DND-41 (cell line): ENCODE measurements at regions not wholly inside any gene's neighbourhood (a gene's known extent, or its start where the extent isn't known, plus 50 kb on each side); places are given as distances from the start of the nearest gene placed in this dataset.

ENCODE experiments used
- ATAC-seq: fragments of 200-7000 bp; cut with Tn5 transposase; 3 replicates; pipeline ENCODE4 v1.9.1; 2021; ENCODE audit warnings: low read depth; ENCODE audit not compliant: insufficient read depth
- DNase-seq: peaks from one replicate; pipeline ENCODE4 v3.0.0-alpha.2; 2020
- H2AFZ ChIP-seq: 2 replicates; pipeline ENCODE4 v1.6.0; 2012; ENCODE audit warnings: low read depth, low read length
- H3K27ac ChIP-seq: 2 replicates; pipeline ENCODE4 v1.5.1; 2012; ENCODE audit warnings: low read length, inconsistent platforms
- H3K27me3 ChIP-seq: fragments of 200-600 bp; sonication (generic); 2 replicates; pipeline ENCODE4 v1.6.0; 2012; ENCODE audit warnings: low read length, mild to moderate bottlenecking, inconsistent platforms; ENCODE audit not compliant: insufficient read depth, poor library complexity
- H3K36me3 ChIP-seq: 2 replicates; pipeline ENCODE4 v1.5.1; 2012; ENCODE audit warnings: low read length, inconsistent platforms; ENCODE audit not compliant: insufficient read depth
- H3K4me1 ChIP-seq: 2 replicates; pipeline ENCODE4 v1.5.1; 2012; ENCODE audit warnings: mild to moderate bottlenecking, low read length; ENCODE audit not compliant: insufficient read depth
- H3K4me2 ChIP-seq: 2 replicates; pipeline ENCODE4 v1.6.0; 2012; ENCODE audit warnings: mild to moderate bottlenecking, moderate library complexity, low read length, inconsistent platforms; ENCODE audit not compliant: insufficient read depth
- H3K4me3 ChIP-seq, 2 experiments: fragments of 200-600 bp in 1 of 2; shearing (Covaris generic) in 1 of 2; 2 replicates each; pipeline ENCODE4 v1.5.1; 2012 to 2016; ENCODE audit warnings: inconsistent platforms in 2 of 2, low read length in 2 of 2, mild to moderate bottlenecking in 2 of 2, low read depth in 1 of 2, moderate library complexity in 1 of 2
- H3K79me2 ChIP-seq: 2 replicates; pipeline ENCODE4 v1.6.0; 2012; ENCODE audit warnings: low read length, inconsistent platforms; ENCODE audit not compliant: insufficient read depth
- H3K9ac ChIP-seq: 2 replicates; pipeline ENCODE4 v1.6.0; 2012; ENCODE audit warnings: low read depth, mild to moderate bottlenecking, inconsistent platforms, low read length, moderate library complexity
- H3K9me3 ChIP-seq: 2 replicates; pipeline ENCODE4 v1.5.1; 2012; ENCODE audit warnings: low read length, moderate library complexity, mild to moderate bottlenecking, inconsistent platforms; ENCODE audit not compliant: insufficient read depth, severe bottlenecking
- H4K20me1 ChIP-seq: 2 replicates; pipeline ENCODE4 v1.6.0; 2012; ENCODE audit warnings: low read length; ENCODE audit not compliant: insufficient read depth
- EZH2 ChIP-seq: IDR thresholded peaks from 3 replicates; pipeline ENCODE4 v1.6.1; 2012; ENCODE audit warnings: borderline replicate concordance, low read depth, mild to moderate bottlenecking, moderate library complexity, low read length, inconsistent platforms; ENCODE audit not compliant: severe bottlenecking
- TF ChIP-seq, protein P1 (sequence below): IDR thresholded peaks from 2 replicates; pipeline ENCODE4 v1.5.1; 2012; ENCODE audit warnings: borderline replicate concordance, low read length, moderate library complexity, mild to moderate bottlenecking; ENCODE audit not compliant: poor library complexity, severe bottlenecking; ENCODE audit errors: extremely low read depth

DNA sequence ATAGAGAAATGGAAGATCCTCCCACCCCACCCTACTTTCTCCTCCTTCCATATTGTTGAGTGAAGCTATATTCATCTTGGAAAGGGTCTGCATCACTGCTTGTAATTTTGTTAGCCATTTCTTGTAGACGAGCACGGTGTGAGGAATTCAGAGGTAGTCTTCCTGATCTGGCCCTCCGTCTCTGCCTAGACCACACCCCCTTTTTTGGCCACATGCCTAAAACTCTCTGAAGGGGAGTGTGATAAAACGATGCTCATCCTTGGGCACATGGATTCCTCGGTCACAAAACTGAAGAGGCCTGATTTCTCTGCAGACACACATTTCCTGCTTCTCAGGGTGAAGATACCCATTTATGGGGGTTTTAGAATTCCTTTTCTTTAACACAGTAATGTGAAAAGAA lies 182.8 kb downstream of the LARP7 start:
- ATAC-seq (no peak), DNase-seq (no peak)

DNA sequence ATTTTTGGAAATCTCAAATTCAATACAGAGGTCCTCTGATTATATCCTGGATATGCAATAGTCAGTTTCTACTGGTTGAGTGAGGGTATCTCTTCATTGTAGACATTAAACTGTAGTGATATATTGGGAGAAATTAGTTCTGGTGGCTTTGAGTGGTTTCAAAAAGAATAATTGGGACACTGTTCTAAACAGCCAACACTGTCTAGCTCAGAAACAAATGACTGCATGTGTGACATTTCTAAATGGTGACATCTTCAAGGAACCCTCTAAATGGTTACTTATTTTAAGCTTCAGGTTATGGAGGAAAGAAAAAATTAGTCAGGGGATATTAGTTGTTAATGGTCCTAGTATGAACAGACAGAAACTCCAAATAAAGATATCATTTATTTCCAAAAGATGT lies 186.2 kb downstream of the LARP7 start:
- Histone ChIP-seq H2AFZ (no peak overlapping the region), H3K36me3 (no peaks in the 10 kb centered on the region), H3K4me2 (no peak overlapping the region), H3K4me3 (no peak overlapping the region), H4K20me1 (no peaks in the 10 kb centered on the region), H3K9me3 (no peaks in the 10 kb centered on the region), H3K27ac (no peak overlapping the region), H3K79me2 (no peaks in the 10 kb centered on the region), H3K4me1 (no peaks in the 10 kb centered on the region), H3K27me3 (peaks cover 5% of the 10 kb centered on the region), H3K9ac (no peak overlapping the region)
- ATAC-seq, result no peak
- no peak for DNase-seq
- TF ChIP-seq, protein P1, sequence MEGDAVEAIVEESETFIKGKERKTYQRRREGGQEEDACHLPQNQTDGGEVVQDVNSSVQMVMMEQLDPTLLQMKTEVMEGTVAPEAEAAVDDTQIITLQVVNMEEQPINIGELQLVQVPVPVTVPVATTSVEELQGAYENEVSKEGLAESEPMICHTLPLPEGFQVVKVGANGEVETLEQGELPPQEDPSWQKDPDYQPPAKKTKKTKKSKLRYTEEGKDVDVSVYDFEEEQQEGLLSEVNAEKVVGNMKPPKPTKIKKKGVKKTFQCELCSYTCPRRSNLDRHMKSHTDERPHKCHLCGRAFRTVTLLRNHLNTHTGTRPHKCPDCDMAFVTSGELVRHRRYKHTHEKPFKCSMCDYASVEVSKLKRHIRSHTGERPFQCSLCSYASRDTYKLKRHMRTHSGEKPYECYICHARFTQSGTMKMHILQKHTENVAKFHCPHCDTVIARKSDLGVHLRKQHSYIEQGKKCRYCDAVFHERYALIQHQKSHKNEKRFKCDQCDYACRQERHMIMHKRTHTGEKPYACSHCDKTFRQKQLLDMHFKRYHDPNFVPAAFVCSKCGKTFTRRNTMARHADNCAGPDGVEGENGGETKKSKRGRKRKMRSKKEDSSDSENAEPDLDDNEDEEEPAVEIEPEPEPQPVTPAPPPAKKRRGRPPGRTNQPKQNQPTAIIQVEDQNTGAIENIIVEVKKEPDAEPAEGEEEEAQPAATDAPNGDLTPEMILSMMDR, result no peak
- no peak for TF ChIP-seq EZH2

More for the DNA sequence above, 182.8 kb downstream of the LARP7 start:
- Histone ChIP-seq H4K20me1 (no peaks in the 10 kb centered on the region), H3K9me3 (no peaks in the 10 kb centered on the region), H3K79me2 (no peaks in the 10 kb centered on the region), H3K9ac (no peak overlapping the region), H2AFZ (no peak overlapping the region), H3K36me3 (no peaks in the 10 kb centered on the region), H3K4me2 (no peak overlapping the region), H3K4me3 (no peak overlapping the region), H3K27ac (no peak overlapping the region), H3K4me1 (no peaks in the 10 kb centered on the region), H3K27me3 (no peaks in the 10 kb centered on the region)
- TF ChIP-seq, protein P1, result no peak
- TF ChIP-seq EZH2, result no peak

DNA sequence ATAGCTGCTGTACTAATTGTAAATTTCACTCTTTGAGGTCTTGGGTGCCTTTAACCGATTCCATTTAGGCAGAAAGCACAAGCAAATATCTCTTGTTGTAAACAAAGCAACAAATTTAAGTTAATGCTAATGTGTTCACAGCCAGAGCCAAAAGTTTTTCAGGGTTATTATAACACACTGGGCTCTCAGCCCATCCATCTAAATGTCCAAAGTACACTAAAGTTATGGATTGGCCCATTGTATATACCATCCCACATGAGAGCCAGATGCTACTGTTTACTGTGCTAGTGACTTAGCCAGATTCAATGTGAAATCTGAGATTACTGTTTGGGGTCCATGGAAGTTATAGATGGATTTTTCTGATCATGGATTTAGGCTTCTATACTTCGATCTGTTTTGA lies 186.7 kb downstream of the LARP7 start:
- Histone ChIP-seq H3K4me2 (no peak overlapping the region), H3K27me3 (peaks cover 5% of the 10 kb centered on the region), H2AFZ (no peak overlapping the region), H3K4me1 (no peaks in the 10 kb centered on the region), H4K20me1 (no peaks in the 10 kb centered on the region), H3K27ac (no peak overlapping the region), H3K9ac (no peak overlapping the region), H3K79me2 (no peaks in the 10 kb centered on the region), H3K9me3 (no peaks in the 10 kb centered on the region), H3K36me3 (no peaks in the 10 kb centered on the region), H3K4me3 (no peak overlapping the region)
- DNase-seq, result no peak
- no peak for TF ChIP-seq EZH2
- TF ChIP-seq, protein P1, result no peak
- ATAC-seq, result no peak
